Heart left ventricle (tissue), 16 donors: ENCODE measurements at regions not wholly inside any gene's neighbourhood (a gene's known extent, or its start where the extent isn't known, plus 50 kb on each side); places are given as distances from the start of the nearest gene placed in this dataset.
A peak's percentile ranks its signal among the peaks of the same experiment; 100 is the strongest.

ENCODE experiments used
- ATAC-seq, 4 donors: fragments of 200-7000 bp; cut with Tn5 transposase; one replicate each; pipeline ENCODE4 v1.9.1; 2020 to 2022; ENCODE audit warnings: moderate library complexity in 4 of 4, mild to moderate bottlenecking in 3 of 4, moderate number of reproducible peaks in 1 of 4
- DNase-seq, 5 donors: peaks; one replicate each; pipeline ENCODE4 v3.0.0-alpha.2; 2020
- H3K27ac ChIP-seq, 12 donors: fragments of 200-600 bp; sonication (generic) in 4 of 12; one replicate each; pipeline versions ENCODE4 v1.5.0 to v1.8.0; 2016 to 2022; ENCODE audit warnings: mild to moderate bottlenecking in 2 of 12
- H3K27me3 ChIP-seq, 9 donors: fragments of 200-600 bp; sonication (generic) in 2 of 9; one replicate each; pipeline versions ENCODE4 v1.5.1 to v1.8.0; 2016 to 2022; ENCODE audit warnings: mild to moderate bottlenecking in 3 of 9
- H3K36me3 ChIP-seq, 9 donors: fragments of 200-600 bp; sonication (generic) in 2 of 9; one replicate each; pipeline versions ENCODE4 v1.5.0 to v1.8.0; 2018 to 2022; ENCODE audit warnings: mild to moderate bottlenecking in 2 of 9
- H3K4me1 ChIP-seq, 12 donors: fragments of 200-600 bp; sonication (generic) in 4 of 12; one replicate each; pipeline versions ENCODE4 v1.5.0 to v1.8.0; 2016 to 2022; ENCODE audit warnings: mild to moderate bottlenecking in 3 of 12
- H3K4me3 ChIP-seq, 12 donors: fragments of 200-600 bp; sonication (generic) in 4 of 12; one replicate each; pipeline versions ENCODE4 v1.5.0 to v1.8.0; 2017 to 2022; ENCODE audit warnings: mild to moderate bottlenecking in 9 of 12, moderate library complexity in 4 of 12
- H3K9me3 ChIP-seq, 12 donors: fragments of 200-600 bp; sonication (generic) in 4 of 12; one replicate each; pipeline versions ENCODE4 v1.5.0 to v1.8.0; 2016 to 2022; ENCODE audit warnings: mild to moderate bottlenecking in 1 of 12
- CTCF ChIP-seq, 12 donors: fragments of 200-600 bp; sonication (generic) in 4 of 12; IDR thresholded peaks; one replicate each; pipeline versions ENCODE4 v1.5.0 to v1.8.0; 2018 to 2022; ENCODE audit warnings: antibody characterized with exemption in 12 of 12, mild to moderate bottlenecking in 5 of 12
- POLR2A ChIP-seq, 2 donors: fragments of 450-650 bp; IDR thresholded peaks; one replicate each; pipeline ENCODE4 v1.6.1; 2017; ENCODE audit warnings: antibody characterized with exemption in 2 of 2, mild to moderate bottlenecking in 2 of 2, moderate library complexity in 2 of 2
- WGBS, 4 donors: extraction: QIAGEN DNeasy Blood & Tissue Kit in 2 of 4; methylation state at CpG; one replicate each; pipeline versions ENCODE4 v1.1.5 to v1.1.7; 2013 to 2018; 5-methylcytosine and 5-hydroxymethylcytosine counted together
- intact Hi-C, 10 donors: fragments of 100-400 bp; cut with DNase I; formaldehyde crosslinking; loops; one replicate each; pipeline versions ENCODE4 v1.11.1 to v1.14.2; 2022
- donor health status: ischemic (EF 13 %, LVEDD 7.1; RV severe dilation, severe dysfunction).
- donor health status: healthy with polysubstance abuse.
- donor health status: DM: no; HTN: yes; CAD: no.
- donor health status: DM: no; HTN: no; CAD: no.
- donor health status: ischemic (EF 25% LVEDD 6.9; RV normal size, moderate dysfunction).
- donor health status: ischemic (EF 25% LVEDD 5.7; RV mildly dilated, moderate dysfunction).
- donor health status: healthy.
- donor health status: DM: yes; HTN: yes; CAD: no.
- donor health status: ischemic (EF 35%, LVEDD 5.7; RV mildly dilated, moderate dysfunction).
- donor health status: nonischemic (EF 11% LVEDD 7.7; RV severe dilation, severe dysfunction).
- donor health status: DM: yes; HTN: yes; CAD: no.
- donor health status: PGD.
- donor health status: ischemic (EF 29% LVEDD 5.4; RV normal size, mild dysfunction).
- donor health status: nonischemic (EF 23%, LVEDD 6.1; RV moderate dilation, normal function).

DNA sequence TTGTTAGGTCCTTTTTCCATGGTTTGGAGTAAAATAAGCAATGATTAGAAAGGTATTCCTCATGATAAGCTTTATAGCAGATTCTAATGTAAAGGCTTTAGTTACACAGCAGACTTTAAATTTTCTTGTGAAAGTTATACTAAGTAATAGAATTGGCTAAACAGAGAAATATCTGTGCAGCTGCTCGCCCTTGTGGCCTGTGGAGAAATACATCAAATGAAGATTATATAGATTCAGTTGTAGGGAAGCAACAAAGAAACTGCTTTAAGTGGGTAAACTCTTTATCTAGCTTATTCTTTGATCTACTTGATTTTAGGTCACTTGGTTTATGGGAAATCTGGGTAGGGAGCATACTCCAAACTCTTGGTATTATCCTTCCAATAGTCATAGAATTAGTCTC lies 1269.7 kb upstream of the SPRY2 start:
- H3K36me3 ChIP-seq: no peaks in the 10 kb centered on the region
- no peak overlapping the region for H3K4me3 ChIP-seq
- H3K9me3 ChIP-seq: peaks cover 0 to 4% (median 0%) of the 10 kb centered on the region in 12 donors
- no peak for ATAC-seq
- no peaks in the 10 kb centered on the region for H3K4me1 ChIP-seq
- H3K27me3 ChIP-seq: no peaks in the 10 kb centered on the region
- no peak for DNase-seq
- WGBS, 4 donors: 58 to 66% (median 62%) methylated on average over 1 of the region's 1 CpG
- TF ChIP-seq POLR2A (IDR thresholded peaks at IDR 0.05): no peak
- no peak for TF ChIP-seq CTCF (IDR thresholded peaks at IDR 0.05)
- intact Hi-C loops: no loop called here
- no peak overlapping the region for H3K27ac ChIP-seq

DNA sequence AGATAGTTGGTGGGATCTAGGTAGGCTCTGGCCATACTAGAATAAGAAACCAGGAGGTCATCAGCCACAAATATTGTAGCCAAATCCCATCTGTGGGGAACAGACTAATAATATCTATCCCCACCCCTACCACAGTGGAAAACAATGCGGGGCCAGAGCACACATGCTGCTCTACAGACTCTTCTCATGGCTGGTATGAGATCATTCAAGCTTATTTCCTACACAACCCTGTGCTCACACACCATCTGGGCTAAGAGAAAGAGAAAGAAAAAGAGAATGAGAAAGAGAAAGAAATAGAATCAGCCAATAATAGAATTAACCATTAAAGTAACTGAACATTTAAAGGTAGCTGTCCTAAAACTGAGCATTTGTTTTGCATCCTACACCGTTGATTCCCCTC lies 1268.4 kb upstream of the SPRY2 start:
- no peaks in the 10 kb centered on the region for H3K4me1 ChIP-seq
- DNase-seq (no peak), ATAC-seq (no peak)
- intact Hi-C loops: no loop called here
- no peak overlapping the region for H3K4me3 ChIP-seq
- H3K36me3 ChIP-seq: no peaks in the 10 kb centered on the region
- no peak for TF ChIP-seq CTCF (IDR thresholded peaks at IDR 0.05)
- TF ChIP-seq POLR2A (IDR thresholded peaks at IDR 0.05): no peak
- no peaks in the 10 kb centered on the region for H3K27me3 ChIP-seq
- H3K9me3 ChIP-seq: peaks cover 0 to 4% (median 0%) of the 10 kb centered on the region in 12 donors
- H3K27ac ChIP-seq: no peak overlapping the region
- WGBS, 4 donors: 79 to 87% (median 84%) methylated on average over 2 of the region's 2 CpGs

DNA sequence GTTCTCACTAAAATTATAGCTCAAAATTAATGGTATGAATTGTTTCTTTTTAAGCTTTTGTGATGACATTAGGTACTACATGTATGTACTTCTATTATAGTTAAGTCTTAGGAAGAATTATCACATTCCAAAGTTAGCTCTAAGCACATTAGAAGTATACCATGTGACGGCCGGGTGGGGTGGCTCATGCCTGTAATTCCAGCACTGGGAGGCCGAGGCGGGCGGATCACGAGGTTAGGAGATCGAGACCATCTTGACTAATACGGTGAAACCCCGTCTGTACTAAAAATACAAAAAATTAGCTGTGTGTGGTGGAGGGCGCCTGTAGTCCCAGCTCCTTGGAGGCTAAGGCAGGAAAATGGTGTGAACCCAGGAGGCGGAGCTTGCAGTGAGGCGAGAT lies 1265.1 kb upstream of the SPRY2 start:
- intact Hi-C loops: no loop called here
- Histone ChIP-seq H3K27ac (no peak overlapping the region), H3K9me3 (peaks cover 0 to 4% (median 0%) of the 10 kb centered on the region in 12 donors), H3K36me3 (no peaks in the 10 kb centered on the region), H3K4me1 (no peaks in the 10 kb centered on the region), H3K27me3 (no peaks in the 10 kb centered on the region), H3K4me3 (no peak overlapping the region)
- no peak for TF ChIP-seq CTCF (IDR thresholded peaks at IDR 0.05)
- no peak for TF ChIP-seq POLR2A (IDR thresholded peaks at IDR 0.05)
- ATAC-seq: no peak
- DNase-seq: peak in 1 of 5 donors; percentile 46
- 91 to 96% (median 93%) methylated on average over 12 of the region's 12 CpGs for whole genome bisulfite sequencing, 4 donors

DNA sequence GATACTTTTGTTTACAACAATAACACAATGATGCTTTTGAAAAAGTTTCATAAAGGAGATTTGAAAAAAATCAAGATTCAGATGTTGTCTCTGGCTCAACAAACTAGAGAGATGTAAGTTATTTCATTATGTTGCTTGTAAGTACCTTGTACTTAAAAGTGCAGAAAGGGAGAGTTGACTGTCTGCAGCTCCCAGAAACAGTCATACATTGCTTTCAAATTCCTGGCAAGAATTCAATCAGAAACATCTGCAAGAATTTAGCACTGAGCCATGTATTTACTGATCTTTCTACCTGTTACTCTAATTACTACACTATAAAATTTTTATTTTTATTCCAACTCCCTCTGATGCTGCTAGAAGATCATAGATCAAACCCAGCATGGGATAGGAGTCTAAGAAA lies 1261.3 kb upstream of the SPRY2 start:
- H3K9me3 ChIP-seq: no peaks in the 10 kb centered on the region
- H3K27me3 ChIP-seq: no peaks in the 10 kb centered on the region
- no peak overlapping the region for H3K27ac ChIP-seq
- DNase-seq (no peak), ATAC-seq (no peak)
- no peak overlapping the region for H3K4me3 ChIP-seq
- intact Hi-C loops: no loop called here
- TF ChIP-seq POLR2A (IDR thresholded peaks at IDR 0.05) (no peak), CTCF (IDR thresholded peaks at IDR 0.05) (no peak)
- no peaks in the 10 kb centered on the region for H3K4me1 ChIP-seq
- no peaks in the 10 kb centered on the region for H3K36me3 ChIP-seq
